ENCODE measurements at regions not wholly inside any gene's neighbourhood (a gene's known extent, or its start where the extent isn't known, plus 50 kb on each side); places are given as distances from the start of the nearest gene placed in this dataset.
"Not testable (repeated sequence)": the region's sequence is repeated elsewhere in the genome, so short reads cannot be mapped to it uniquely, and the experiment has no call there.

- in situ Hi-C loops (cut with MboI; ENCODE audit: low sequenced_read_pairs) = no loop called here
These were observed 772.0 kb upstream of the FAM174A start for GRCh38 chr5:99763021-99763774.

GRCh38 chr5:99747342-99747741 is 787.8 kb upstream of the FAM174A start:
- in situ Hi-C loops (cut with MboI; ENCODE audit: low sequenced_read_pairs) = no loop called here

- in situ Hi-C loops (cut with MboI; ENCODE audit: low sequenced_read_pairs) = not testable (repeated sequence)
These were observed 802.0 kb upstream of the FAM174A start for GRCh38 chr5:99733146-99733545.

GRCh38 chr5:99730653-99731052 is 801.8 kb upstream of the CHD1 start:
- in situ Hi-C loops (cut with MboI; ENCODE audit: low sequenced_read_pairs) = not testable (repeated sequence)

- in situ Hi-C loops (cut with MboI; ENCODE audit: low sequenced_read_pairs) = no loop called here
These were observed 796.0 kb upstream of the CHD1 start for GRCh38 chr5:99724732-99725290.

- in situ Hi-C loops (cut with MboI; ENCODE audit: low sequenced_read_pairs) = no loop called here
These were observed 792.7 kb upstream of the CHD1 start for GRCh38 chr5:99721506-99721905.

- in situ Hi-C loops (cut with MboI; ENCODE audit: low sequenced_read_pairs) = no loop called here
These were observed 787.1 kb upstream of the CHD1 start for GRCh38 chr5:99715921-99716320.

- in situ Hi-C loops (cut with MboI; ENCODE audit: low sequenced_read_pairs) = no loop called here
These were observed 777.4 kb upstream of the CHD1 start for GRCh38 chr5:99706160-99706559.

GRCh38 chr5:99702565-99702964 is 773.8 kb upstream of the CHD1 start:
- in situ Hi-C loops (cut with MboI; ENCODE audit: low sequenced_read_pairs) = no loop called here

GRCh38 chr5:99694884-99695283 is 766.1 kb upstream of the CHD1 start:
- in situ Hi-C loops (cut with MboI; ENCODE audit: low sequenced_read_pairs) = no loop called here

- in situ Hi-C loops (cut with MboI; ENCODE audit: low sequenced_read_pairs) = no loop called here
These were observed 757.7 kb upstream of the CHD1 start for GRCh38 chr5:99686538-99686937.

- in situ Hi-C loops (cut with MboI; ENCODE audit: low sequenced_read_pairs) = no loop called here
These were observed 747.2 kb upstream of the CHD1 start for GRCh38 chr5:99675974-99676373.

GRCh38 chr5:99674101-99674500 is 745.3 kb upstream of the CHD1 start:
- in situ Hi-C loops (cut with MboI; ENCODE audit: low sequenced_read_pairs) = no loop called here

- in situ Hi-C loops (cut with MboI; ENCODE audit: low sequenced_read_pairs) = no loop called here
These were observed 736.2 kb upstream of the CHD1 start for GRCh38 chr5:99664972-99665371.

GRCh38 chr5:99651298-99651697 is 722.5 kb upstream of the CHD1 start:
- in situ Hi-C loops (cut with MboI; ENCODE audit: low sequenced_read_pairs) = no loop called here

- in situ Hi-C loops (cut with MboI; ENCODE audit: low sequenced_read_pairs) = no loop called here
These were observed 717.3 kb upstream of the CHD1 start for GRCh38 chr5:99646011-99646647.

GRCh38 chr5:99644822-99645221 is 716.0 kb upstream of the CHD1 start:
- in situ Hi-C loops (cut with MboI; ENCODE audit: low sequenced_read_pairs) = no loop called here

GRCh38 chr5:99640646-99641045 is 711.8 kb upstream of the CHD1 start:
- in situ Hi-C loops (cut with MboI; ENCODE audit: low sequenced_read_pairs) = no loop called here

GRCh38 chr5:99639905-99640304 is 711.1 kb upstream of the CHD1 start:
- in situ Hi-C loops (cut with MboI; ENCODE audit: low sequenced_read_pairs) = no loop called here

GRCh38 chr5:99636663-99637062 is 707.9 kb upstream of the CHD1 start:
- in situ Hi-C loops (cut with MboI; ENCODE audit: low sequenced_read_pairs) = no loop called here

GRCh38 chr5:99621772-99622681 is 693.2 kb upstream of the CHD1 start:
- in situ Hi-C loops (cut with MboI; ENCODE audit: low sequenced_read_pairs) = no loop called here

Measured in HL-60/S4 treated with phorbol 12-myristate 13-acetate at 8.2 ng/mL for 4 days and 3 days (cell line).